ENCODE measurements at regions not wholly inside any gene's neighbourhood (a gene's known extent, or its start where the extent isn't known, plus 50 kb on each side); places are given as distances from the start of the nearest gene placed in this dataset.
A peak's percentile ranks its signal among the peaks of the same experiment; 100 is the strongest.

DNA sequence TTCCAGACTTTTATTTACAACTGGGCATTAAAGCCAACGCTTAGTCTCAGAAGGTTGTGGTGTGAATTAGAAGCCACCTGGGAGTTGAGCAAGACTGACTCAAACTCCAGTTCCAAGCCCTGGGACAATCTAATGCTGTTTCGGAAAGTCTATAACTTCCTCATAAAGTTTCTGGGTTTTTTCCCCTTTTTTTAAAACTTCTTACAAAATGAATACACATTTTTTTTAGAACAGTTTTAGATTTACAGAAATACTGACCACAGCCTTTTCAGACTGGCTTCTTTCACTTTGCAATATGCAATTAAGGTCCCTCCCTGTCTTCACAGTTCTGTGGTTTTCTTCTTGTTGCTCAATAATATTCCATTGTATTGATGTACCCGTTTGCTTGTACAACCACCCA is 115.9 kb upstream of the TWIST2 start:
- H3K9me3 ChIP-seq (ENCODE audit: low read depth): no peaks in the 10 kb centered on the region
- no peaks in the 10 kb centered on the region for H4K20me1 ChIP-seq (ENCODE audit: insufficient read depth)
- H3K4me2 ChIP-seq (ENCODE audit: unreplicated experiment): peak overlapping the region; percentile 71
- H3K36me3 ChIP-seq (ENCODE audit: low read depth): no peaks in the 10 kb centered on the region
- H3K4me3 ChIP-seq: peak overlapping the region; percentile 40
- H3K79me2 ChIP-seq (ENCODE audit: insufficient read depth): no peaks in the 10 kb centered on the region
- H3K4me1 ChIP-seq (ENCODE audit: insufficient read depth): peaks cover 38% of the 10 kb centered on the region
- DNase-seq: peak; percentile 78
- in situ Hi-C loops (cut with MboI): no loop called here
- no peak for TF ChIP-seq EZH2 (IDR thresholded peaks at IDR 0.05; ENCODE audit: insufficient read depth, poor library complexity, severe bottlenecking)
- 0 out of 2 replicates have a peak, but pooled peaks have one; percentile 62 for TF ChIP-seq EZH2phosphoT487 (IDR thresholded peaks at IDR 0.05; ENCODE audit: insufficient read depth, low read depth)
- no peaks in the 10 kb centered on the region for H3K9me2 ChIP-seq (ENCODE audit: insufficient read depth)
- H2AFZ ChIP-seq: peak overlapping the region; percentile 51
- no peaks in the 10 kb centered on the region for H3K27me3 ChIP-seq (replicated peaks; ENCODE audit: insufficient read depth)
- peaks cover 44% of the 10 kb centered on the region for H3F3A ChIP-seq (ENCODE audit: insufficient read depth)
- H3K9ac ChIP-seq: peak overlapping the region; percentile 52
- WGBS, 2 experiments (ENCODE audit: low coverage in 1 of 2, low lambda C conversion rate in 2 of 2, missing lambda C conversion rate in 2 of 2): 1 to 7% methylated on average over 3 of the region's 3 CpGs
- H3K27ac ChIP-seq: peak overlapping the region; percentile 77

DNA sequence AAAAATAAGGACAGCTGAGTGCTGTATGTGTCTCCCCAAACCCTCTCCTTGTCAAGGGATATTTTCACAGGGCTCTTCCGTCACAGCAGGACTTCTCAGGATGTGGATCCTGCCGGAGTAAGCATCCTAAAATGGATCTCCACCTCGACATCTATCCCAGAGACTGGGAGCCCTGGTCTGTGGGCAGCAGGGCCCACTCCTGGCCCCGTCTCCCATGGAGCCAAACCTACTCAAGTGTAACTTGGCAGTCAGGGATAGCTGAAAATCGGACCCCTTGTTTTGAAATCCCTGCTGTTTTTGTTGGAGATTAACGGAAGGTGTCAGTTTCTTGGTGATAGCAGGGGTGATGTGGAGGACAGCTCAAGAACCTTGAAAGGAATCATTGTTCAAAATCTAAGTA is 109.0 kb upstream of the TWIST2 start:
- H3K27me3 ChIP-seq (replicated peaks; ENCODE audit: insufficient read depth): no peaks in the 10 kb centered on the region
- H3K9ac ChIP-seq: no peak overlapping the region
- H4K20me1 ChIP-seq (ENCODE audit: insufficient read depth): no peaks in the 10 kb centered on the region
- no peaks in the 10 kb centered on the region for H3K36me3 ChIP-seq (ENCODE audit: low read depth)
- 84 to 85% methylated on average over 6 of the region's 6 CpGs for WGBS, 2 experiments (ENCODE audit: low coverage in 1 of 2, low lambda C conversion rate in 2 of 2, missing lambda C conversion rate in 2 of 2)
- H2AFZ ChIP-seq: no peak overlapping the region
- H3K79me2 ChIP-seq (ENCODE audit: insufficient read depth): no peaks in the 10 kb centered on the region
- no peak overlapping the region for H3K27ac ChIP-seq
- no peak overlapping the region for H3K4me3 ChIP-seq
- TF ChIP-seq EZH2phosphoT487 (IDR thresholded peaks at IDR 0.05; ENCODE audit: insufficient read depth, low read depth): no peak
- TF ChIP-seq EZH2 (IDR thresholded peaks at IDR 0.05; ENCODE audit: insufficient read depth, poor library complexity, severe bottlenecking): no peak
- no peaks in the 10 kb centered on the region for H3F3A ChIP-seq (ENCODE audit: insufficient read depth)
- no peaks in the 10 kb centered on the region for H3K9me2 ChIP-seq (ENCODE audit: insufficient read depth)
- no peaks in the 10 kb centered on the region; the same call in 1 of the 2 replicates for H3K4me1 ChIP-seq (ENCODE audit: insufficient read depth)
- in situ Hi-C loops (cut with MboI): no loop called here
- DNase-seq: no peak
- H3K9me3 ChIP-seq (ENCODE audit: low read depth): no peaks in the 10 kb centered on the region
- H3K4me2 ChIP-seq (ENCODE audit: unreplicated experiment): no peak overlapping the region

DNA sequence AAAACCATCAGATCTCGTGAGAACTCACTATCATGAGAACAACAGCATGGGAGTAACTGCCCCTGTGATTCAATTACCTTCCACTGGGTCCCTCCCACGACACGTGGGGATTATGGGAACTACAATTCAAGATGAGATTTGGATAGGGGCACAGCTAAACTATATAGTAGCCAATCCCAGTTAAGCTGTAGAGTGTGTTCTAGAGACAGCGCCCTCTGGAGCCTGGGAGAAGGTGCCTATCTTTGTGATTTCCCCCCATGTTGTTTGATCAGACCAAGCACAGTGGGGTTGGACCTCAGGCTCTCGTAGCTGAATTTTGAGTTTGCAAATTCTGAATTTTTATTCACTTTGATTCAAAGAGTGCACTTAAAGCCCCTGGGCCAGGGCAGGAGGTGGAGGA is 108.2 kb upstream of the TWIST2 start:
- Histone ChIP-seq H3K9me3 (ENCODE audit: low read depth) (no peaks in the 10 kb centered on the region), H3K4me1 (ENCODE audit: insufficient read depth) (no peaks in the 10 kb centered on the region), H3K79me2 (ENCODE audit: insufficient read depth) (no peaks in the 10 kb centered on the region), H2AFZ (no peak overlapping the region), H3K36me3 (ENCODE audit: low read depth) (no peaks in the 10 kb centered on the region), H3K9ac (no peak overlapping the region), H3K9me2 (ENCODE audit: insufficient read depth) (no peaks in the 10 kb centered on the region), H4K20me1 (ENCODE audit: insufficient read depth) (no peaks in the 10 kb centered on the region), H3F3A (ENCODE audit: insufficient read depth) (no peaks in the 10 kb centered on the region), H3K4me2 (ENCODE audit: unreplicated experiment) (no peak overlapping the region), H3K27me3 (replicated peaks; ENCODE audit: insufficient read depth) (no peaks in the 10 kb centered on the region), H3K4me3 (no peak overlapping the region), H3K27ac (no peak overlapping the region)
- in situ Hi-C loops (cut with MboI): no loop called here
- WGBS, 2 experiments (ENCODE audit: low coverage in 1 of 2, low lambda C conversion rate in 2 of 2, missing lambda C conversion rate in 2 of 2): 85 to 90% methylated on average over 5 of the region's 5 CpGs
- TF ChIP-seq EZH2 (IDR thresholded peaks at IDR 0.05; ENCODE audit: insufficient read depth, poor library complexity, severe bottlenecking) (no peak), EZH2phosphoT487 (IDR thresholded peaks at IDR 0.05; ENCODE audit: insufficient read depth, low read depth) (no peak)
- DNase-seq: no peak

DNA sequence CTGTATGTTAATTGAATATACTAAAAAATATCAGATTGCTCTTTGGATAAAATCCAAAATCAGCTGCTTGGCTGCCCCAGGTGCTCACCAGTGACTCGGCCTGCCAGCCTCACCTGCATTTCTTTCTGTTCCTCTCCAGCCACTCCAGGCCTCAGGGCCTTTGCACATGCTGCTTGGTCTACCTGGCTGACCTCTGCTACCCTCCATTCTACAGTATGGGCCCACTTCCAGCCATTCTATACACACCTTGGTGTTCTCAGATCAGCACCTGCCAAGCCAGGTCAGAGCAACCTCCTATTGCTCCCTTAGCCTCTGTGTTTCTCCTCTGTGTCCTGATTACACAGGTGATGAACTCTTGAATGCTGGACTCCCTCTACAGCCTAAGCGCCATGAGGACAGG is 106.6 kb upstream of the TWIST2 start:
- WGBS, 2 experiments (ENCODE audit: low coverage in 1 of 2, low lambda C conversion rate in 2 of 2, missing lambda C conversion rate in 2 of 2): 75 to 79% methylated on average over 2 of the region's 2 CpGs

GRCh38 chr2:238742066-238742465 is 105.8 kb upstream of the TWIST2 start:
- Histone ChIP-seq H3K4me2 (ENCODE audit: unreplicated experiment) (no peak overlapping the region), H4K20me1 (ENCODE audit: insufficient read depth) (no peaks in the 10 kb centered on the region), H3K9me2 (ENCODE audit: insufficient read depth) (no peaks in the 10 kb centered on the region), H3K79me2 (ENCODE audit: insufficient read depth) (no peaks in the 10 kb centered on the region), H3K36me3 (ENCODE audit: low read depth) (no peaks in the 10 kb centered on the region), H3K4me3 (no peak overlapping the region), H3K27ac (no peak overlapping the region), H3K4me1 (ENCODE audit: insufficient read depth) (no peaks in the 10 kb centered on the region), H3F3A (ENCODE audit: insufficient read depth) (no peaks in the 10 kb centered on the region), H3K9me3 (ENCODE audit: low read depth) (no peaks in the 10 kb centered on the region), H3K9ac (no peak overlapping the region), H2AFZ (no peak overlapping the region), H3K27me3 (replicated peaks; ENCODE audit: insufficient read depth) (no peaks in the 10 kb centered on the region)
- 28 to 29% methylated on average over 3 of the region's 3 CpGs for WGBS, 2 experiments (ENCODE audit: low coverage in 1 of 2, low lambda C conversion rate in 2 of 2, missing lambda C conversion rate in 2 of 2)
- no peak for TF ChIP-seq EZH2phosphoT487 (IDR thresholded peaks at IDR 0.05; ENCODE audit: insufficient read depth, low read depth)
- TF ChIP-seq EZH2 (IDR thresholded peaks at IDR 0.05; ENCODE audit: insufficient read depth, poor library complexity, severe bottlenecking): no peak
- DNase-seq: peak; percentile 24
- in situ Hi-C loops (cut with MboI): no loop called here

More for the DNA sequence above, 106.6 kb upstream of the TWIST2 start:
- Histone ChIP-seq H3K9me3 (ENCODE audit: low read depth) (no peaks in the 10 kb centered on the region), H4K20me1 (ENCODE audit: insufficient read depth) (no peaks in the 10 kb centered on the region), H3K9ac (no peak overlapping the region), H3K36me3 (ENCODE audit: low read depth) (no peaks in the 10 kb centered on the region), H2AFZ (no peak overlapping the region), H3K4me3 (no peak overlapping the region), H3K4me2 (ENCODE audit: unreplicated experiment) (no peak overlapping the region), H3K79me2 (ENCODE audit: insufficient read depth) (no peaks in the 10 kb centered on the region), H3K27me3 (replicated peaks; ENCODE audit: insufficient read depth) (no peaks in the 10 kb centered on the region), H3K4me1 (ENCODE audit: insufficient read depth) (no peaks in the 10 kb centered on the region), H3F3A (ENCODE audit: insufficient read depth) (no peaks in the 10 kb centered on the region), H3K27ac (no peak overlapping the region), H3K9me2 (ENCODE audit: insufficient read depth) (no peaks in the 10 kb centered on the region)
- DNase-seq: no peak
- in situ Hi-C loops (cut with MboI): no loop called here
- no peak for TF ChIP-seq EZH2phosphoT487 (IDR thresholded peaks at IDR 0.05; ENCODE audit: insufficient read depth, low read depth)
- TF ChIP-seq EZH2 (IDR thresholded peaks at IDR 0.05; ENCODE audit: insufficient read depth, poor library complexity, severe bottlenecking): no peak

Data from GM23248 (cell line).